Body of pancreas (tissue), 4 donors: ENCODE measurements at regions not wholly inside any gene's neighbourhood (a gene's known extent, or its start where the extent isn't known, plus 50 kb on each side); places are given as distances from the start of the nearest gene placed in this dataset.
A peak's percentile ranks its signal among the peaks of the same experiment; 100 is the strongest.

Source experiments
- ATAC-seq: fragments of 150-250 bp; one replicate; pipeline ENCODE4 v1.9.1; 2016
- DNase-seq, 4 donors: peaks; one replicate each; pipeline ENCODE4 v3.0.0-alpha.2; 2019
- H3K27ac ChIP-seq, 4 donors: fragments of 200-600 bp; sonication (generic); 1 replicate in 3 of 4; 2 replicates in 1 of 4; pipeline versions ENCODE4 v1.5.1 to v1.6.1; 2016 to 2019; ENCODE audit warnings: mild to moderate bottlenecking in 1 of 4, mixed read lengths in 1 of 4, moderate library complexity in 1 of 4
- H3K27me3 ChIP-seq, 2 donors: fragments of 200-600 bp; sonication (generic); one replicate each; pipeline ENCODE4 v1.6.0; 2016; ENCODE audit warnings: mild to moderate bottlenecking in 1 of 2
- H3K36me3 ChIP-seq, 2 donors: fragments of 200-600 bp; sonication (generic); replicated peaks in 1 of 2; 2 replicates each; pipeline ENCODE4 v1.5.1; 2016; ENCODE audit warnings: low read depth in 2 of 2; ENCODE audit not compliant: insufficient read depth in 1 of 2
- H3K4me1 ChIP-seq: fragments of 200-600 bp; sonication (generic); one replicate; pipeline ENCODE4 v1.6.0; 2016
- H3K4me3 ChIP-seq, 2 donors: fragments of 200-600 bp; sonication (generic); 1 replicate in 1 of 2; 2 replicates in 1 of 2; pipeline ENCODE4 v1.5.1; 2016 to 2019
- H3K9me3 ChIP-seq, 3 donors: fragments of 200-600 bp; sonication (generic); 1 replicate in 2 of 3; 2 replicates in 1 of 3; pipeline ENCODE4 v1.5.1; 2016
- CTCF ChIP-seq, 7 experiments: fragments of 450-650 bp in 4 of 7; fragments of 200-600 bp in 3 of 7; sonication (generic) in 3 of 7; IDR thresholded peaks; one replicate each; pipeline ENCODE4 v1.5.1; 2016 to 2019; ENCODE audit warnings: antibody characterized with exemption in 7 of 7
- POLR2A ChIP-seq, 3 donors: fragments of 450-650 bp; IDR thresholded peaks; one replicate each; pipeline ENCODE4 v1.6.1; 2016; ENCODE audit warnings: antibody characterized with exemption in 3 of 3, mild to moderate bottlenecking in 2 of 3
- WGBS, 2 donors: methylation state at CpG; one replicate each; pipeline ENCODE4 v1.1.5; 2017; 5-methylcytosine and 5-hydroxymethylcytosine counted together
- intact Hi-C: fragments of 100-400 bp; cut with DNase I; formaldehyde crosslinking; loops from one replicate; pipeline ENCODE4 v1.15.1; 2023

- no peak for DNase-seq
These were observed 502.9 kb downstream of the ANKRD50 start for GRCh38 chr4:124209626-124210025.

GRCh38 chr4:124210746-124211145 lies 501.8 kb downstream of the ANKRD50 start:
- Histone ChIP-seq H3K36me3 (no peaks in the 10 kb centered on the region), H3K4me3 (no peak overlapping the region), H3K9me3 (no peaks in the 10 kb centered on the region), H3K27me3 (no peaks in the 10 kb centered on the region), H3K4me1 (peaks cover 31% of the 10 kb centered on the region), H3K27ac (no peak overlapping the region)
- intact Hi-C loops: no loop called here
- WGBS, 2 donors: 94 to 97% methylated on average over 2 of the region's 2 CpGs
- TF ChIP-seq CTCF (IDR thresholded peaks at IDR 0.05): no peak
- no peak for ATAC-seq
- no peak for DNase-seq

More at GRCh38 chr4:124209626-124210025, 502.9 kb downstream of the ANKRD50 start:
- no peaks in the 10 kb centered on the region for H3K36me3 ChIP-seq
- WGBS, 2 donors: 40 to 42% methylated on average over 2 of the region's 2 CpGs
- H3K27ac ChIP-seq: peak overlapping the region in 3 of 4 donors; percentile 16 to 56 (median 19)
- TF ChIP-seq CTCF (IDR thresholded peaks at IDR 0.05) (no peak), POLR2A (IDR thresholded peaks at IDR 0.05) (no peak)
- intact Hi-C loops: no loop called here
- H3K27me3 ChIP-seq: no peaks in the 10 kb centered on the region
- no peaks in the 10 kb centered on the region for H3K9me3 ChIP-seq
- ATAC-seq: no peak
- H3K4me3 ChIP-seq: no peak overlapping the region
- H3K4me1 ChIP-seq: peaks cover 31% of the 10 kb centered on the region

- Histone ChIP-seq H3K27ac (peak overlapping the region in 2 of 4 donors; percentile 10 to 49), H3K9me3 (no peaks in the 10 kb centered on the region), H3K4me1 (peaks cover 16% of the 10 kb centered on the region), H3K27me3 (no peaks in the 10 kb centered on the region), H3K36me3 (no peaks in the 10 kb centered on the region), H3K4me3 (no peak overlapping the region)
- intact Hi-C loops: no loop called here
- ATAC-seq (peak; percentile 52), DNase-seq (peak; percentile 22 to 46 (median 28))
- WGBS, 2 donors: 6 to 14% methylated on average over 3 of the region's 3 CpGs
- TF ChIP-seq POLR2A (IDR thresholded peaks at IDR 0.05) (no peak), CTCF (IDR thresholded peaks at IDR 0.05) (no peak)
These were observed 499.5 kb downstream of the ANKRD50 start for GRCh38 chr4:124212815-124213630.

GRCh38 chr4:124219389-124219788 lies 493.1 kb downstream of the ANKRD50 start:
- ATAC-seq: no peak
- no peaks in the 10 kb centered on the region for H3K9me3 ChIP-seq
- no peak overlapping the region for H3K27ac ChIP-seq
- H3K36me3 ChIP-seq: no peaks in the 10 kb centered on the region
- no peak overlapping the region for H3K4me3 ChIP-seq
- intact Hi-C loops: no loop called here
- H3K4me1 ChIP-seq: no peaks in the 10 kb centered on the region
- 71 to 81% methylated on average over 1 of the region's 1 CpG for WGBS, 2 donors
- no peak for DNase-seq
- H3K27me3 ChIP-seq: no peaks in the 10 kb centered on the region
- TF ChIP-seq POLR2A (IDR thresholded peaks at IDR 0.05): no peak
- TF ChIP-seq CTCF (IDR thresholded peaks at IDR 0.05): no peak

GRCh38 chr4:124224256-124224655 lies 488.3 kb downstream of the ANKRD50 start:
- intact Hi-C loops: no loop called here
- Histone ChIP-seq H3K27ac (no peak overlapping the region), H3K4me3 (no peak overlapping the region), H3K36me3 (no peaks in the 10 kb centered on the region), H3K4me1 (no peaks in the 10 kb centered on the region), H3K9me3 (no peaks in the 10 kb centered on the region), H3K27me3 (no peaks in the 10 kb centered on the region)
- no peak for TF ChIP-seq CTCF (IDR thresholded peaks at IDR 0.05)
- no peak for TF ChIP-seq POLR2A (IDR thresholded peaks at IDR 0.05)
- 81 to 86% methylated on average over 1 of the region's 1 CpG for WGBS, 2 donors
- ATAC-seq (no peak), DNase-seq (no peak)
